Activated CD8-positive, alpha-beta memory T cell treated with anti-CD3 and anti-CD28 coated beads for 1 hour (primary cell): ENCODE measurements at regions not wholly inside any gene's neighbourhood (a gene's known extent, or its start where the extent isn't known, plus 50 kb on each side); places are given as distances from the start of the nearest gene placed in this dataset.
"Not testable (repeated sequence)": the region's sequence is repeated elsewhere in the genome, so short reads cannot be mapped to it uniquely, and the experiment has no call there.

Experiments
- DNase-seq, 2 donors: peaks; one replicate each; pipeline ENCODE4 v3.0.0-alpha.2; 2020; ENCODE audit warnings: low read depth in 1 of 2; ENCODE audit errors: extremely low read depth in 1 of 2

GRCh38 chr2:129922571-129923264 lies 56.7 kb upstream of the RAB6C start:
- DNase-seq = no peak

- DNase-seq = no peak
These were observed 56.0 kb upstream of the RAB6C start for GRCh38 chr2:129923265-129924091.

- DNase-seq = not testable (repeated sequence)
These were observed 55.4 kb upstream of the RAB6C start for GRCh38 chr2:129924115-129924514.

- no peak for DNase-seq
These were observed 54.1 kb upstream of the RAB6C start for GRCh38 chr2:129925381-129925780.

- DNase-seq = no peak
These were observed 51.8 kb upstream of the RAB6C start for GRCh38 chr2:129927696-129928095.

- DNase-seq = no peak
These were observed 49.9 kb upstream of the RAB6C start for GRCh38 chr2:129929321-129930290.
